Ovary (tissue), 7 donors: ENCODE measurements at regions not wholly inside any gene's neighbourhood (a gene's known extent, or its start where the extent isn't known, plus 50 kb on each side); places are given as distances from the start of the nearest gene placed in this dataset.

Source experiments
- DNase-seq, 5 donors: peaks; one replicate each; pipeline ENCODE4 v3.0.0-alpha.2; 2019 to 2020
- H3K27ac ChIP-seq, 2 donors: fragments of 200-600 bp; one replicate each; pipeline versions ENCODE4 v1.5.1 to v1.8.0; 2019 to 2022
- H3K27me3 ChIP-seq: fragments of 200-600 bp; one replicate; pipeline ENCODE4 v1.8.0; 2022
- H3K36me3 ChIP-seq: fragments of 200-600 bp; sonication (generic); one replicate; pipeline ENCODE4 v1.5.1; 2019
- H3K4me1 ChIP-seq: one replicate; pipeline ENCODE4 v1.8.1; 2013; ENCODE audit warnings: mild to moderate bottlenecking, moderate library complexity; ENCODE audit not compliant: insufficient read depth
- H3K4me3 ChIP-seq: fragments of 200-600 bp; sonication (generic); one replicate; pipeline ENCODE4 v1.5.1; 2017
- H3K9me3 ChIP-seq, 2 donors: fragments of 200-600 bp in 1 of 2; sonication (generic) in 1 of 2; one replicate each; pipeline versions ENCODE4 v1.5.1 to v1.8.1; 2013 to 2019; ENCODE audit warnings: mild to moderate bottlenecking in 1 of 2, moderate library complexity in 1 of 2
- CTCF ChIP-seq, 3 donors: fragments of 450-650 bp in 2 of 3; fragments of 200-600 bp in 1 of 3; IDR thresholded peaks; one replicate each; pipeline versions ENCODE4 v1.5.1 to v1.8.0; 2016 to 2022; ENCODE audit warnings: antibody characterized with exemption in 3 of 3, mild to moderate bottlenecking in 1 of 3
- EP300 ChIP-seq: sonication (generic); formaldehyde crosslinking; IDR thresholded peaks from one replicate; pipeline ENCODE4 v1.6.1; 2017; ENCODE audit warnings: antibody characterized with exemption
- POLR2A ChIP-seq: fragments of 450-650 bp; IDR thresholded peaks from one replicate; pipeline ENCODE4 v1.6.1; 2017; ENCODE audit warnings: antibody characterized with exemption, mild to moderate bottlenecking, moderate library complexity
- WGBS, 3 donors: extraction: QIAGEN DNeasy Blood & Tissue Kit in 1 of 3; methylation state at CpG; one replicate each; pipeline versions ENCODE4 v1.1.5 to v1.1.7; 2013 to 2017; 5-methylcytosine and 5-hydroxymethylcytosine counted together
- intact Hi-C, 4 donors: fragments of 100-400 bp; cut with DNase I; formaldehyde crosslinking; loops; one replicate each; pipeline versions ENCODE4 v1.11.0 to v1.15.1; 2022 to 2023
- donor health status: DM: no; HTN: no; CAD: no; lungs with moderate emphysema.
- donor health status: DM: no; HTN: no; CAD: no.
- donor health status: Bipolar disorder and iron deficiency.
- donor health status: DM: no; HTN: no; CAD: no.
- donor health status: DM: yes; HTN: yes; CAD: no.

- no peaks in the 10 kb centered on the region for H3K36me3 ChIP-seq
- H3K9me3 ChIP-seq: no peaks in the 10 kb centered on the region
- no peaks in the 10 kb centered on the region for H3K27me3 ChIP-seq
- intact Hi-C loops: no loop called here
- TF ChIP-seq EP300 (no peak), POLR2A (no peak), CTCF (IDR thresholded peaks at IDR 0.05) (no peak)
- no peak overlapping the region for H3K4me3 ChIP-seq
- H3K27ac ChIP-seq: no peak overlapping the region
- H3K4me1 ChIP-seq: no peaks in the 10 kb centered on the region
- no peak for DNase-seq
Observed at GRCh38 chr1:238898856-238899255, 487.5 kb upstream of the CHRM3 start.

GRCh38 chr1:238895911-238896310, 490.5 kb upstream of the CHRM3 start:
- no peak overlapping the region for H3K4me3 ChIP-seq
- no peaks in the 10 kb centered on the region for H3K27me3 ChIP-seq
- DNase-seq: no peak
- H3K9me3 ChIP-seq: no peaks in the 10 kb centered on the region
- intact Hi-C loops: no loop called here
- no peak overlapping the region for H3K27ac ChIP-seq
- TF ChIP-seq POLR2A (no peak), EP300 (no peak), CTCF (IDR thresholded peaks at IDR 0.05) (no peak)
- WGBS, 3 donors: 75 to 79% (median 77%) methylated on average over 2 of the region's 2 CpGs
- H3K4me1 ChIP-seq: no peaks in the 10 kb centered on the region
- H3K36me3 ChIP-seq: no peaks in the 10 kb centered on the region

- no peak overlapping the region for H3K27ac ChIP-seq
- H3K4me3 ChIP-seq: no peak overlapping the region
- H3K27me3 ChIP-seq: no peaks in the 10 kb centered on the region
- no peaks in the 10 kb centered on the region for H3K36me3 ChIP-seq
- TF ChIP-seq EP300 (no peak), CTCF (IDR thresholded peaks at IDR 0.05) (no peak), POLR2A (no peak)
- H3K9me3 ChIP-seq: no peaks in the 10 kb centered on the region
- intact Hi-C loops: no loop called here
- DNase-seq: no peak
- 44 to 76% (median 51%) methylated on average over 4 of the region's 4 CpGs for WGBS, 3 donors
- no peaks in the 10 kb centered on the region for H3K4me1 ChIP-seq
Observed at GRCh38 chr1:238892612-238893011, 493.8 kb upstream of the CHRM3 start.

GRCh38 chr1:238861342-238862066, 524.9 kb upstream of the CHRM3 start:
- Histone ChIP-seq H3K4me3 (no peak overlapping the region), H3K27ac (no peak overlapping the region), H3K9me3 (no peaks in the 10 kb centered on the region), H3K4me1 (peaks cover 1% of the 10 kb centered on the region), H3K27me3 (no peaks in the 10 kb centered on the region), H3K36me3 (no peaks in the 10 kb centered on the region)
- TF ChIP-seq POLR2A: no peak
- no peak for TF ChIP-seq EP300
- no peak for TF ChIP-seq CTCF (IDR thresholded peaks at IDR 0.05)
- DNase-seq: no peak
- intact Hi-C loops: no loop called here
- WGBS, 3 donors: 40 to 53% (median 46%) methylated on average over 8 of the region's 8 CpGs
